SIG-M5 treated with dmso at 0.1 percent for 504 hours (cell line): ENCODE measurements at regions not wholly inside any gene's neighbourhood (a gene's known extent, or its start where the extent isn't known, plus 50 kb on each side); places are given as distances from the start of the nearest gene placed in this dataset.

Experiments used
- DNase-seq: peaks from one replicate; lab custom pipeline; 2025; ENCODE audit not compliant: unreplicated experiment; lab: John Stamatoyannopoulos, UW

- DNase-seq, result no peak
These were observed 572.5 kb downstream of the SQOR start for GRCh38 chr15:46207341-46207740.

GRCh38 chr15:46213551-46213950 is 578.7 kb downstream of the SQOR start:
- DNase-seq, result no peak

GRCh38 chr15:46222826-46223225 is 588.0 kb downstream of the SQOR start:
- DNase-seq, result no peak

- no peak for DNase-seq
These were observed 594.4 kb downstream of the SQOR start for GRCh38 chr15:46229263-46229662.

GRCh38 chr15:46231786-46232185 is 597.0 kb downstream of the SQOR start:
- no peak for DNase-seq

- DNase-seq, result no peak
These were observed 597.6 kb downstream of the SQOR start for GRCh38 chr15:46232471-46232870.

GRCh38 chr15:46242935-46243334 is 608.1 kb downstream of the SQOR start:
- no peak for DNase-seq

GRCh38 chr15:46251903-46252302 is 617.1 kb downstream of the SQOR start:
- DNase-seq, result no peak

- DNase-seq, result no peak
These were observed 623.2 kb downstream of the SQOR start for GRCh38 chr15:46258056-46258455.

GRCh38 chr15:46260937-46261336 is 626.1 kb downstream of the SQOR start:
- DNase-seq, result no peak

GRCh38 chr15:46265664-46266347 is 631.0 kb downstream of the SQOR start:
- DNase-seq, result no peak

GRCh38 chr15:46266661-46267060 is 631.8 kb downstream of the SQOR start:
- DNase-seq, result no peak

GRCh38 chr15:46270481-46271147 is 635.8 kb downstream of the SQOR start:
- no peak for DNase-seq

GRCh38 chr15:46275701-46276100 is 640.9 kb downstream of the SQOR start:
- DNase-seq, result no peak

- no peak for DNase-seq
These were observed 642.6 kb downstream of the SQOR start for GRCh38 chr15:46277451-46277850.

GRCh38 chr15:46278062-46278461 is 643.2 kb downstream of the SQOR start:
- DNase-seq, result no peak

- DNase-seq, result no peak
These were observed 643.8 kb downstream of the SQOR start for GRCh38 chr15:46278486-46279090.

- DNase-seq, result no peak
These were observed 646.1 kb downstream of the SQOR start for GRCh38 chr15:46280762-46281542.

GRCh38 chr15:46293550-46293949 is 658.7 kb downstream of the SQOR start:
- DNase-seq, result no peak

GRCh38 chr15:46296002-46296401 is 661.2 kb downstream of the SQOR start:
- no peak for DNase-seq

- DNase-seq, result no peak
These were observed 662.0 kb downstream of the SQOR start for GRCh38 chr15:46296797-46297196.

GRCh38 chr15:46297766-46298165 is 662.9 kb downstream of the SQOR start:
- peak; percentile 17 for DNase-seq
